AG08396 (cell line): ENCODE measurements at regions not wholly inside any gene's neighbourhood (a gene's known extent, or its start where the extent isn't known, plus 50 kb on each side); places are given as distances from the start of the nearest gene placed in this dataset.
"Not testable (repeated sequence)": the region's sequence is repeated elsewhere in the genome, so short reads cannot be mapped to it uniquely, and the experiment has no call there.

ENCODE experiments used
- DNase-seq: peaks from one replicate; pipeline ENCODE4 v3.0.0; 2012; ENCODE audit warnings: low spot score, mixed read lengths

DNA sequence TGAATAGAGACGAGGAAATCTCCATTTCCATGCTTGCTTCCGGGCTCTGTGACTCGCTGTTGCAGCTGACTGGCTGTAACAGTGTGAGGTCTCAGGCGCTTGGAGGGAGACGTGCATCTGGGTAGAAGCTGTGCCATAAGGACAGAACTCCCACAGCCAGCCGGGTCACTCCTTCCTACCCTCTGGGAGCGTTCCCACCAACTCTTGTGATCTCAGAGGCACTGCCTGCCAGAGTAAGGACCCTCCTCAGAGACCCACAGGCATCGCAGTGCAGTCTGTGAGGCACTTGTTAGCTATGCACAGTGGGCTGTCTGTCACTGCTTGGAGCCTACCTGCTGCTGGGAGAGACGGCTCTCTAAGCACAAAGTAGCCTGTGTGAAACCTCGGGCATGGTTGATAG, 203.4 kb upstream of the SEMA6A start:
- DNase-seq = no peak

- DNase-seq = no peak
Observed at GRCh38 chr5:116773926-116774325, 199.3 kb upstream of the SEMA6A start.

DNA sequence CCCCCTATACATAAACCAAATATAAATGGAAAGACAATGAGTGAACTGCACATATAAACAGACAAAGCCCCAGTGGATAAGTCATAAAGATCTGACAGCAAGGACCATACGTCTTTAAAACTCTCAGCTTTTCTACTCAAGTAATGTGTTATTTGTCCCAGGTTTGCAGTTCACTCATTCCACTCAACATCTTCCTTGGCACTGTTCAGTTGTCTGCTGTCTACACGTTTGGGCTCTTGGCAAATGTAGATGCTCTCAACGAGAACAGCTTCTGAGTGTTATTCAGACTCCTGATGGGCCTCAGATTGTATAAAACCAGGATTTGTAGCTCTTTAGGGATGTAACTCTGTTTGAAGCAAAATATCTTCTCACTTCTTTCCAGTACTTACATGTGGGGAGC, 198.2 kb upstream of the SEMA6A start:
- no peak for DNase-seq

DNA sequence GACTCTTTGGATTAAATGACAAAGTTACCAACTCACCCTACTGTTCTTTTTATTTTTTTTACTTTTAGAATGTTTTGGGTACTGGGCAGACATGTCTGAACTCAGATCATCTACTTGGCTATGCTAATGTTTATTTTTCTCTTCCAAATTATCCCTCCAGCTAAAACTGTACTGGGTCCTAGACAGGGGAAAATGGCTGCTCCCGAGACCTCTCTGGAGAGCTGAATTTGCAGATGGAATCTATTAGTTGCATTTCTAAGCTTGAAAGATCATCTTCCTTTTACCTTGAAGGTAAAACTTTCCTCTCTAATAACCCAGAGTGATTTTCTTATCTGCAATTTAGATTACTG, 197.5 kb upstream of the SEMA6A start:
- DNase-seq = no peak

DNA sequence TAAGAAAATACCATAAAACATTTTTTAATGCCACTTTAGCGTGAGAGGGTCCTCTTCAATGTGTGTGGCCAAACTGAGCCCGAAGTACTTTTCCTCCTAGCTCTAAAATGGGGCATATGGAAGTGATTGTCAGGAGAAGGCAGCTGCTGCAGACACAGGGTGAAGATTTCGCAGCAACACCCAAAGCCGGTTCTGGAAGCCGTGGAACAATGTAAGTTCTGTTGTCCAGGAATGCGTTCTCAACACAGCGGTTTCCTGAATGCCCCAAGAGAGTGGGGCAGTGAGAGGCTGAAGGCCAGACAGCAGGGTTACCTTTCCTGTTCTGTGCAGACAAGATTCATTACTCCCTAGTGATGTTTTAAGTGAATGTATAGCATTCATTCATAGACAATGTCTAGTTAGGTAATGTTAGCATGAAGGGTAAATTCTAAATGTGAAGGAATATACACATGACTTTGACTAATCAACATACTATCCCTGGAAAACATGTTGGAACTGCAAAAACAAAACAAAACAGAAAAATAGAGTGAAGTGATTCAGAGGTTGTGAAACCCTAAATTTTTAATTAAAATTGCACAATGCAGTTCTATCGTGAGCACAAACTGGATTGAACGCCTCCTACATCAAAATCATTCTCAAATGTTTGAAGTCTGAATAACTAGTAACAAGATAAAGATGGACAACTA, 197.0 kb upstream of the SEMA6A start:
- no peak for DNase-seq

DNA sequence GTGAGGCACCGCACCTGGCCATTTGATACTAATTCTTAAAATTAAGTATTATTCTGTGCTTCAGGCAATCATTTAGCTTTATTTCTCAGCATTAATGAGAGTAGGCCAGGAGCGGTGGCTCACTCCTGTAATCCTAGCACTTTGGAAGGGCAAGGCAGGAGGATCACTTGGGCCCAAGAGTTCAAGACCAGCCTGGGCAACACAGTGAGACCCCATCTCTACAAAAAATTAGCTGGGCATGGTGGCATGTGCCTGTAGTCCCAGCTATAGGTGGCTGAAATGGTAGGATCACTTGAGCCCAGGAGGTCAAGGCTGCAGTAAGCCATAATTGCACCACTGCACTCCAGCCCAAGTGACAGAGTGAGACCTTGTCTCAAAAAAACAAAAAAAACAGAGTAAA, 195.3 kb upstream of the SEMA6A start:
- DNase-seq = not testable (repeated sequence)

DNA sequence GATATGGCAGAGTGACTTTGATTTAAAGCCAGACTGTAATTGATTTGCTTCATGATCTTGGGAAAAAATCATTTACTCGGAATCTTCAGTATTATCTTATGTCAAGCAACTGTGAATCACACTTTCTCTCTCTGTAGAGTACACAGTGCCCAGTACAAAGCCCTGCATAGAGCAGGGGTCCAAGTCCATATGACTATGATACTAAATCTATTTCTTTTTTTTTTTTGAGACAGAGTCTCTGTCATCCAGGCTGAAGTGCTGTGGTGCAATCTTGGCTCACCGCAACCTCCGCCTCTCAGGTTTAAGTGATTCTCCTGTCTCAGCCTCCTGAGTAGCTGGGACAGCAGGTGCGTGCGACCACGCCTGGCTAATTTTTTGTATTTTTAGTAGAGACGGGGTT, 194.8 kb upstream of the SEMA6A start:
- DNase-seq = no peak

- DNase-seq = no peak
Observed at GRCh38 chr5:116766470-116766947, 191.9 kb upstream of the SEMA6A start.

DNA sequence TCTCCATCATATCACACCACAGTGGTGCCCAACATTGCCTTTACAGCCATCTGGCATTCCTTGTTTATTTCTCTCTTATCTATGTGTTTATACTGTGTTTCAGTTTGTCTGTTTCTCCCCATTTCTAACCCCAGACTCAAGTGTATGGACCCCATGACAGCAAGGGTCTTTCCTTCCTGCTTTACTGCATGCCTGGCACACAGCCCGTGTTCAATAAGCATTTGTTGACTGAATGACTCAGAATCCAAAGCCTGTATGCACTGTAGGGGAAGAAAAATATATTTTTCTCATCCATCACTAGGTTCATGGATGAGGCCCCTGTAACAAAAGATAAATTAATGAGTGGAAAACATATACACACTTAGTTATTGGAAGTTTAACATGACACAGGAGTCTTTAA, 190.8 kb upstream of the SEMA6A start:
- no peak for DNase-seq

GRCh38 chr5:116764941-116765340, 190.3 kb upstream of the SEMA6A start:
- no peak for DNase-seq

DNA sequence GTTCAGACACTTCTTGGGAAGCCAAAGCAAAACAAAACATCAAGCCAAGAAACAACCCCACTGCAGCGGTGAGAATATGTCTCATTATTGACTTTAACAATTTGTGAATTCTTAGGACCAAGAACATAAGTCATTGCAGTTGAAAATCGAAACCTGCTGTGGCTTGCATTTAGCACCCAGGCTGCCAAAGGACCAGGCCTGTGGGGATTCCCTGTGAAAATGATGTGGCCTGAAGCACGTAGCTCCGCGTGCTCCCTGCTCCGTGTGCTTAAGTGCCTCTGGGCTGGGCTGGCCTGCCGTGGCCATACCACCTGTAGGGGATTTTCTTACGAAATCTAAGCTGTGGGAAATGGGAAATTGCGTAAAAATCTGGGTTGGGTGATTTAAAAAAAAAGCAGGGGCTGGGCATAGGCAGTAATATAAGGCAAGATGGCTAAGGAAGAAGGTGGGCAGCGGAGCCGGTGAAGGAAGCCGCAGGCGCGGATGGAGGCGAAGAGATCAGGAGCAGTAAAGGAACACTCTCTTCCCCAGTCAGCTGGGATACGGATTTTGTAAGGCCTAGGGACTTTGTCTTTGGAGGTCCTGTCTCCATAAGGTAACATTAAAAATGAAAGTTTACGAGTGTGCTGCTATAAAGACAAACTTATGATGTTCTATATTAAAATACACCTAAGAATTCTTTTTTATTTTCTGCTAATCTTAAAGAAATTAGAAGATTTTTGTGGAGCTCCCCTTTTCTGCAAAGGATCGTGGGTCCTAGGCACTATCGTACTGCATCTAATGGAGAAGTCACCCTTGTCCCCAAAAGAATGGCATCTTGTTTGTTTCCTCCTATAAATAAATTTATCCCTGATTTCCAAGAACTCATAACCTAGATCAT, 189.6 kb upstream of the SEMA6A start:
- DNase-seq = no peak

DNA sequence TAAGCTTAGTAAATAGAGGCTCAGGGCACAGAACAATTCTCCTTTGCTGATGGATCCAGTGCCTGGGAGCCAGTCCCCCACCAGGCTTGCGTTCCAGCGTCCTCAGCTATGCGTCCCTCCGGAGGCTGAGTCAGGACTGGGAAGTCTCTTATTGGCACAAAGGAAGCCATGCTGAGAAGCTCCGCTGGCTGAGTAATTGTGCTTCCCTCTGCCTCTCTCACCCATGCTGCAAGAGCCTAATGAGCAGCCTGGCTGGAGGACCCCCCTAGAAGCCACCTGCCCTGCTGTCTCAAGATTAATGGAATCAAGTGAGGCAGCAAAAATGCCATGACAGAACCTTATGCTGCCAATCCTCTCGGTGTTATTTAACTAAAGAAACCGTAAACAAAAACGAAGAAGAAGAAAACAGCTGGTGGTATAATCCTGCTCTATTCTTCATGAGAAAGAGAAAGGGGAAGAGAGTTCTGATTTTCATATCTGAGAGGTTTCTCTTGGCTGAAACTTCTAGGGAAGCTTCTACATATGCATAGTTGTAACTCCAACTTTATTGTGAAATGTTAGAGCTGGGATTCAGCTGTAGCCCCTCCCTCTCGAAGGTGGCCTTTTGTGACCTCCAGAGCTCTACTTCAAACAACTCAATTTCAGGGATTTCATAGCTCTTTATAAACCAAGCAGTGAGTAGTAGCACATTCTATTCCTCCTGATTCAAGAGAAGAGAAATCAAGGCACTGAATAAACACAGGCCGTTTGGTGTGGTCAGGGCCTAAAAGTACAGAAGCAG, 185.4 kb upstream of the SEMA6A start:
- no peak for DNase-seq

DNA sequence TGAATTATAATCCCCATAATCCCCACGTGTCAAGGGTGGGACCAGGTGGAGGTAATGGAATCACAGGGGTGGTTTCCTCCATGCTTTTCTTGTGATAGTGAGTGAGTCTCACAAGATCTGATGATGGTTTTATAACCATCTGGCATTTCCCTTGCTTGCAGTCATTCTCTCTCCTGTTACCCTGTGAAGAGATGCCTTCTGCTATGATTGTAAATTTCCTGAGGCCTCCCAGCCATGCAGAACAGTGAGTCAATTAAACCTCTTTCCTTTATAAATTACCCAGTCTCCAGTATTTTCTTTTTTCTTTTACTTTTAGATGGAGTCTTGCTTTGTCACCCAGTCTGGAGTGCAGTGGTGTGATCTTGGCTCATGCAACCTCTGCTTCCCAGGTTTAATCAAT, 182.7 kb upstream of the SEMA6A start:
- DNase-seq = no peak

GRCh38 chr5:116756531-116756930, 181.9 kb upstream of the SEMA6A start:
- no peak for DNase-seq

GRCh38 chr5:116754556-116754955, 179.9 kb upstream of the SEMA6A start:
- no peak for DNase-seq

DNA sequence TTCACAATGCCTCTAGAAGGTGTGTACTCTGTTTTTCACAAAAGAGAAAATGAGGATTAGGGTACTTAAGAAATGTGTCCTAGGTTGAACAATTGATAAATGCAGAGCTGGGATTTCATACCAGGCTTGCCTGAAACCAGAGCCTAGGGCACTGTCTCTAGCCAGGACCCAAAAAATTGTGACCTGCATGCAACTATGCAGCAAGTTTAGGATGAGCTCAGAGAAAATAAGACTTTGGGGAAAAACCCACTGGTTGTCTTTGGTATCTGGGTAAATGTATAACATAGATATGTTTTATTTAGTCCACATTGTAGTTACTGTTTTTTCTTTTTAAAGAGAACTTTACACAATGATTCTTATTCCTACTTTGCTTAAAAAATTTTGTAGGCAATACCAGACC, 177.1 kb upstream of the SEMA6A start:
- no peak for DNase-seq

GRCh38 chr5:116750631-116751580, 176.3 kb upstream of the SEMA6A start:
- DNase-seq = no peak

DNA sequence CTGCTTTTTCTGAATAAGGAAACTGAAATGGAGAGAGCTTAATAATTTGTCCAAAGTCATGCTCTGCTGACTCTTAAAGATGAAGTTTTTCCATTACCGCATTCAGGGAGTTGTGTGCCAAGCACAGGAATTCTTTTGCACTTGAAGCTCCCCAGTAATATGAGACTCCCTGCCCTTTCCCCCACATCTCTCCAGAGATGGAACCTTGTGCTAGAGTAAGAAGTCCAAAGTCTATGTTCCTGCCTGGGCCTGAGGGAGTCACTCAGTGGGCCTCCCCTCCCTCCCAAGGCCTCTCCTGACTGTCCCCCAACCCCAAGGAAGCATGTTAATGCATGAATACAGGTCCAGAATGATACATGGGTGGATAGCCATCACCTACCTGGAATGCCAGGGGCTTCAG, 173.3 kb upstream of the SEMA6A start:
- no peak for DNase-seq

- no peak for DNase-seq
Observed at GRCh38 chr5:116746668-116747067, 172.0 kb upstream of the SEMA6A start.

DNA sequence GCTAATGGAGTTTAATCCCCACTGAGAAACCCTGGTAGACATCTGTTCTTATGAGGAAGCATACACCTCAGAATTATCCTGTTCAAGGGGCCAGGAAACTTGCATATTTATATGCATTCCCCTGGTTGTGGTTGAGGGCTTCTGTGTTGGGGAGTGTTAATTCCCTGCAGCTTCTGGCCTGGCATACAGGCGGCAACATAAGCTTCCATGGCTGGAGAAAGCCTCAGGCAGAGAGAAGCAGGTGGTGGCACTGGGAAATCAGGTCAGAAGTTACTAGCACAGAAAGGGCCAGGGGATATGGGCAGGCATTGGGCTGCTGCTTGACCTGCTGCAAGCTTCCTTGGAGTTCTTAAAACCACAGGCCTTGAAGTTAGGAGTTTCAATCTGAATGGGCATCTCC, 166.1 kb upstream of the SEMA6A start:
- DNase-seq = no peak

DNA sequence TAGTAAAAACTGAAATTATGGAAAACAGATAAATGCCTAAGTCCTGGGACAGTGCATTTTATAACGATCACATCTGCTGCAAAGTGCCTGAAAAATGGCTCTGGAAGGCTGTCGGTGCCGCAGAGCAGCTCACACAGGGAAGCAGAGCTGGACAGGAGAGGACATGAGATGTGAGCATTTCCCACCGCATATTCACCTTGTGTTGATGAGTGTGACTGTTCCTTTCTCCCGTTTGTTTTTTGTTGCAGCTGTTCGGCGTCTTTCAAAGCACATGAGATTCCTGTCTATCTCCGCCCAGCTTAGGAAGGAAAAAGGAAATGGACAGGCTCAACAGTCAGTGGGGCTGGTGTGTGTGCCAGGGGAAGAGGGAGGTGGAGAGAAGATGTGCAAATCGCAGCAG, 164.9 kb upstream of the SEMA6A start:
- DNase-seq = no peak
